ENCODE measurements at regions not wholly inside any gene's neighbourhood (a gene's known extent, or its start where the extent isn't known, plus 50 kb on each side); places are given as distances from the start of the nearest gene placed in this dataset.
"Not testable (repeated sequence)": the region's sequence is repeated elsewhere in the genome, so short reads cannot be mapped to it uniquely, and the experiment has no call there.

DNA sequence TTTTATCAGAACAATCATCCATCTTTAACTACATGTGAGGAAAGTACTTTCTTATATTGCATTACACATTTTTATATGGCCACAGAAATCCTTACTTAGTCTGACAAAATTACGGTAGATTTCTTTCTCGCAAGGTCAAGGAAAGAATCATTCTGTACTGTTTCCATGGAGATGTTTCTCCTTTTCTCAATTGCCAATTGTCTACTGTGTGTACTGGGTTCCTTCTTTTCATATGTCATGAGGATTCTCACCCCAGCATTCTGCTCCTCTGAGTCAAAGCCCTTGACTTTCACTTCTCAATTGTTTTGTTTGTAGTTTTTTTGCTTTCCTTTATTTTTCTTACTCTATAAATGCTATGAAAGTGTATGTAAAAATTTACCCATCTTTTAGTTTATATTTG, 99.3 kb upstream of the AGAP9 start:
- DNase-seq, result not testable (repeated sequence)

DNA sequence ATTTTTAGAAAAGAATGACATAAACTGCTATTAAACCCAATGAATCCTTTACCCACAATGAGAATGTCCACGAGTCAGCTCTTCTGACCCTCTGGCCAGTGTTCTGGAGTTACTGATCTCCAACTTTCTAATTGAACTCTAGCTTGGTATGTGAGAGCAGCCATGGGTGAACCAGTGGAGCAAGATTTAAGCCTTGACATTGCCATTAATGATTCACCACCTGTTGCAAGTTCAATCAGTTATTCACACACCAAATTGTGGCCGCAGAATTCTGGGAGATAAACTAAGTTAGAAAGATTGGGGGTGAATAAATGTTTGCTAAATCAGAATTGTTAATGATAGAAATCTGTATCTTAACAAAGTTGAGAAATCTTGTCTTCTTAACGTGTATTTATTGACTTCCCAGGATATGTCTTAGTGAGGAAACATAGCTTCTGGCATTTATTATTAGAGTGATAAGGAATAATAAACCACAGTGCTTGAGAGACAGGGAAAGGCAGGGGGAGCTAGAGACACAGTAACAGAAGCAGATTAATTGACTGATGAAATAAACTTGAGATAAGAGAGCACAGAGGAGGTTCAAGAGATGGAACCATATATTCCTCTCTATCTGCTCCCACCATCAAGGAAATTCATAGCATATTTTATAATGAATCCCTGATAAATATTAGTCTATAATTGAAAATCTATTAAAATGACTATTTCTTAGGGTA, 96.0 kb upstream of the AGAP9 start:
- DNase-seq, result not testable (repeated sequence)

- DNase-seq, result not testable (repeated sequence)
These were observed 85.9 kb upstream of the AGAP9 start for GRCh38 chr10:47609311-47609710.

DNA sequence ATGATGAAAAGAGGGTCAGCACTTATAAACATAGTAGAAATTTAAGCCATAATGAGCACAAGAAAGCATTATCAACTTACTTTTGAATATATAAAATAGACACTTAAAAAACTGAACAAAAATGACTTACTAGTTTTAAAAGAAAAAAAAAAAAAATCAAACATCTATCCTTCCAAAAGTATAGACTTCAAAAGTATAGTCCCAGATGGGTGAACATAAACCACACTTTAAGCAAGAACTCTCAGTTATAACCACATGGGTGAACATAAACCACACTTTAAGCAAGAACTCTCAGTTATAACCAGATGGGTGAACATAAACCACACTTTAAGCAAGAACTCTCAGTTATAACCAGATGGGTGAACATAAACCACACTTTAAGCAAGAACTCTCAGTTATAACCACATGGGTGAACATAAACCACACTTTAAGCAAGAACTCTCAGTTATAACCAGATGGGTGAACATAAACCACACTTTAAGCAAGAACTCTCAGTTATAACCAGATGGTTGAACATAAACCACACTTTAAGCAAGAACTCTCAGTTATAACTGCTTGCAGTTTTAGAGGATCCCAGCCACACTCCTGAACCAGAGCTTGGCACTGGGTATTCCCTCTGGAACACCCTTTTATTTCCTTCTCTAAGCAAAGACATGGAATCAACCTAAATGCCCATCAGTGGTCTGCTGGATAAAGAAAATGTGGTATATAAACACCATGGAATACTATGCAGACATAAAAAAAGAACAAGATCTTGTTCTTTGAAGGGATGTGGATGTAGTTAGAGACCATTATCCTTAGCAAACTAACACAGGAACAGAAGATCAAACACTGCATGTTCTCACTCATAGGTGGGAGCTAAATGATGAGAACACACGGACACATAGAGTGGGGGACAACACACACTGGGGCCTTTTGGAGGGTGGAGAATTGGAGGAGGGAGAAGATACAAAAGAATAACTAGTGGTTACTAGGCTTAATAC, 82.6 kb upstream of the AGAP9 start:
- not testable (repeated sequence) for DNase-seq

GRCh38 chr10:47600604-47601003, 77.2 kb upstream of the AGAP9 start:
- not testable (repeated sequence) for DNase-seq

- not testable (repeated sequence) for DNase-seq
These were observed 76.7 kb upstream of the AGAP9 start for GRCh38 chr10:47600127-47600526.

DNA sequence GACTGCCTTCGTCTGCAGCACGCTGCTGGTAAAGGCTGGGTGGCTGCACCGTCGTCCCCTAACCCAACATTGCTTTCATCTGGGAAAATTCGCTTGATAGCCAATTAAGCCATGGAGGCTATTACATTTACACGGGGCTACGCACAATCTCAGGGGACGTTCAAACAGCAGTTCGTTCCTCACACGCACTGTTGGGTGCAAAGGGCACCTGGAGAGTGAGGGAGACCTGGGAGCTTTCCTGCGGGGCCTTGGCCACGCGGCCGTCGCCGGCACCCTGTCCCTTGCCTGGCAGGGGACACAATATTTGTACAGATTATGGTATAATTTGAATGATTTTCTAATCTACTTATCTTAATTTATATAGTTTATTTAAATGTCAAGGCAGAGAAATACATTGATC, 76.2 kb upstream of the AGAP9 start:
- not testable (repeated sequence) for DNase-seq

GRCh38 chr10:47593805-47594204, 70.4 kb upstream of the AGAP9 start:
- DNase-seq, result not testable (repeated sequence)

DNA sequence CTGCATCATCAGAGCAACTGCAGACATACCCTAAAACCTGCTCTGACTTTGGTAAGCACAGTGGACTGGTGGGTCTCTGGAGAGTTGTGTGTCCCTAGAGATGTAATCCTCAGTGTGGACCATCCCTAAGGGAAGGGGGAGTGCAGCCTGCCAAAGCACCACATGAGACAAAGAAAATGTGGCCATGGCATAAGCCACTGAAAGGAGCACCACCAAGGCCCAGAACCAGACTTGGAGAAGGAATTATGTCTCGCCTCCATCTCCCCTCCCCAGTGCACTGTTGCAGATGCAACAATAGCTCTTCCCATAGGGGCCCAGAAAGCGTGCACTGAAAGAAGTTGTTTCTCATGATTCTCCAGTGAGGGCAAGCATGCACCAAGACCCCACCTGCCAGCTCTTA, 69.7 kb upstream of the AGAP9 start:
- DNase-seq, result not testable (repeated sequence)

DNA sequence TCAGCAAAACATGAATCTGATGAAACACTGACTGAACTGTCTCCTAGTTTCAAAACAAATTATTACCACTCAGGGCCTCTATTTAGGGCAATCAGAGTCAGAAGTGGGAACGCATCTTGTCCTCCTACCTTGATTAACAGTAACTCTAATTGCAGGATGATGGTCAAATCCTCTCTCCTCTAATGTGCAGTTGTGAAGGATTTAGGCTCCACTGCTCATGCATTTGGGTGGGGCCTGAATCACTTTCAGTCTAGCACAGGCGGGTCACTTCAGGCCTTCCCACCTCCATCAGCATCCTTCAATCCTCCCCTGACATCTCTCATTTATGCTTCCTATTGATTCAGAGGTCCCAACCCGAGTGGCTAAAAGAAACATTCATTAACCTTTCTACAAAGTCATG, 67.5 kb upstream of the AGAP9 start:
- DNase-seq, result not testable (repeated sequence)

- not testable (repeated sequence) for DNase-seq
These were observed 67.1 kb upstream of the AGAP9 start for GRCh38 chr10:47590534-47590933.

DNA sequence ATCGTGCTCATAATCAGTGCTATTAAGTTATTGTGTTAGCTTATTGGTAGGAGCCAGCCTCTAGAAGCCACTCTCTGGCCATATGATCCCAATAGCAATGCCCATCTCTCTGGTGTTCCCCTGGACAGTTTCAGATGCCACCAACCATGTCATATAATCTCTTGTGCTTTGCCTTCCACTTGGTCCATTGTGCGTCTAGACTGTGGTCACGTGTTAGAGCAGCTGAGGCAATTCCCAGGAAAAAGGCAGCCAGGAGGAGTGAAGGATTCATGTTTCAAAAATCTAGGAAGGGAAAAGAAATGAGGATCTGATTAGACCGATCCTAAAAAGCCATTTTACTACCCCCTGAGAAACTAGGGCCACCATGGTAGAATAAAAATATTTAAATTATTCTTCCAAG, 58.6 kb upstream of the AGAP9 start:
- DNase-seq, result not testable (repeated sequence)

- not testable (repeated sequence) for DNase-seq
These were observed 56.6 kb upstream of the AGAP9 start for GRCh38 chr10:47580063-47580462.

GRCh38 chr10:47578547-47578946, 55.1 kb upstream of the AGAP9 start:
- not testable (repeated sequence) for DNase-seq

Measured in GF-D8 (cell line).